EH (cell line): ENCODE measurements at regions not wholly inside any gene's neighbourhood (a gene's known extent, or its start where the extent isn't known, plus 50 kb on each side); places are given as distances from the start of the nearest gene placed in this dataset.
A peak's percentile ranks its signal among the peaks of the same experiment; 100 is the strongest.

Experiments
- DNase-seq: peaks from one replicate; pipeline ENCODE4 v3.0.0-alpha.2; 2015; ENCODE audit warnings: low read depth

GRCh38 chr3:124276539-124277143, 284.7 kb upstream of the ROPN1 start:
- no peak for DNase-seq

GRCh38 chr3:124277144-124277890, 285.4 kb upstream of the ROPN1 start:
- DNase-seq = peak; percentile 55

GRCh38 chr3:124281453-124282316, 289.8 kb upstream of the ROPN1 start:
- peak; percentile 69 for DNase-seq

GRCh38 chr3:124282751-124283651, 291.1 kb upstream of the ROPN1 start:
- DNase-seq = peak; percentile 97

- DNase-seq = no peak
These were observed 291.7 kb upstream of the ROPN1 start for GRCh38 chr3:124283652-124284023.

- DNase-seq = no peak
These were observed 297.1 kb upstream of the ROPN1 start for GRCh38 chr3:124288996-124289395.

GRCh38 chr3:124291008-124291407, 299.1 kb upstream of the ROPN1 start:
- no peak for DNase-seq

GRCh38 chr3:124292329-124292728, 300.4 kb upstream of the ROPN1 start:
- DNase-seq = no peak

- DNase-seq = no peak
These were observed 301.7 kb upstream of the ROPN1 start for GRCh38 chr3:124293584-124293983.

GRCh38 chr3:124295362-124295761, 303.4 kb upstream of the ROPN1 start:
- peak; percentile 32 for DNase-seq

- DNase-seq = no peak
These were observed 304.5 kb upstream of the ROPN1 start for GRCh38 chr3:124296406-124296805.

- DNase-seq = peak; percentile 44
These were observed 305.4 kb upstream of the ROPN1 start for GRCh38 chr3:124297062-124297980.

GRCh38 chr3:124298301-124298700, 306.4 kb upstream of the ROPN1 start:
- DNase-seq = no peak

GRCh38 chr3:124298951-124299350, 307.0 kb upstream of the ROPN1 start:
- peak; percentile 40 for DNase-seq

GRCh38 chr3:124299831-124300230, 307.9 kb upstream of the ROPN1 start:
- DNase-seq = no peak

- DNase-seq = no peak
These were observed 308.5 kb upstream of the ROPN1 start for GRCh38 chr3:124300416-124300815.

- no peak for DNase-seq
These were observed 311.5 kb upstream of the ROPN1 start for GRCh38 chr3:124303305-124303910.

- DNase-seq = no peak
These were observed 314.7 kb upstream of the ROPN1 start for GRCh38 chr3:124306665-124307064.

GRCh38 chr3:124313621-124314020, 321.7 kb upstream of the ROPN1 start:
- DNase-seq = no peak
